ENCODE measurements at regions not wholly inside any gene's neighbourhood (a gene's known extent, or its start where the extent isn't known, plus 50 kb on each side); places are given as distances from the start of the nearest gene placed in this dataset.
"Not testable (repeated sequence)": the region's sequence is repeated elsewhere in the genome, so short reads cannot be mapped to it uniquely, and the experiment has no call there.

DNA sequence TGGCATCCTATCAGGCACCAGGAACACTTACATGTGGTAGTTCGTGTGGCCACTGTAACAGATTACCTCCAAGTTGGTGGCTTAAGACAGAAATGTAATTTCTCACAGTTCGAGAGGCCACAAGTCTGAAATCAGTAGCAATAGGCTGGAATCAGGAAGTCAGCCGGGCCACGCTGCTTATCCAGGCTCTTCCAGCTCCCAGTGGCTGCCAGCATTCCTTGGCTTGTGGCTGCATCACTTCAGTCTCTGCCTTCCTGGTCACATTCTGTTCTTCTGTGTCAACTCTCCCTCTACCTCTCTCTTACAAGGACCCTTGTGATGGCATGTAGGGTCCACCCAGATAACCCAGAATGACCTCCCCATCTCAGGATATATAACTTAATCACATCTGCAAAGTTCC is 78.7 kb upstream of the MSX2 start:
- Histone ChIP-seq H3F3A (ENCODE audit: low read depth) (no peaks in the 10 kb centered on the region), H3K4me3 (ENCODE audit: low read length, poor library complexity, severe bottlenecking) (no peak overlapping the region), H3K27me3 (ENCODE audit: insufficient read depth, low read length, poor library complexity, severe bottlenecking) (no peaks in the 10 kb centered on the region), H3K9me2 (replicated peaks; ENCODE audit: low read depth, low read length) (no peaks in the 10 kb centered on the region), H3K4me1 (ENCODE audit: insufficient read depth, low read length, poor library complexity, severe bottlenecking) (no peaks in the 10 kb centered on the region), H2AFZ (ENCODE audit: low read length) (no peak overlapping the region), H3K79me2 (ENCODE audit: insufficient read depth, low read length) (no peaks in the 10 kb centered on the region), H3K9me3 (ENCODE audit: insufficient read depth, low read depth, low read length) (no peaks in the 10 kb centered on the region), H3K4me2 (ENCODE audit: low read depth, low read length, poor library complexity, severe bottlenecking) (no peak overlapping the region), H3K36me3 (ENCODE audit: insufficient read depth, low read length) (no peaks in the 10 kb centered on the region), H4K20me1 (ENCODE audit: insufficient read depth, low read length, poor library complexity, severe bottlenecking) (no peaks in the 10 kb centered on the region), H3K9ac (ENCODE audit: low read depth, low read length, poor library complexity, severe bottlenecking) (no peak overlapping the region)
- TF ChIP-seq EZH2phosphoT487 (IDR thresholded peaks at IDR 0.05; ENCODE audit: borderline replicate concordance) (no peak), CTCF (conservative IDR thresholded peaks at IDR 0.05; ENCODE audit: low read length) (no peak)

DNA sequence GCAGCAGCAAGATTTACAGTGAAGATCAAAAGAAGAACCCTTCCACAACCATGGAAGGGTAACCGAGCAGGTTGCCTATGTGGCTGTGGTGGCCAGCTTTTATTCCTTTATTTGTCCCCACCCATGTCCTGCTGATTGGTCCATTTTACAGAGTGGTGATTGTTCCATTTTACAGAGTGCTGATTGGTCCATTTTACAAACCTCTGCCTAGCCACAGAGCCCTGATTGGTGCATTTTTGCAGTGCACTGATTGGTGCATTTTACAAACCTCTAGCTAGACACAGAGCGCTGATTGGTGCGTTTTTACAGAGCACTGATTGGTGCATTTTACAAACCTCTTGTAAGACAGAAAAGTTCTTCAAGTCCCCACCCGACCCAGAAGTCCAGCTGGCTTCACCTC is 75.8 kb upstream of the MSX2 start:
- H3K9me3 ChIP-seq (ENCODE audit: insufficient read depth, low read depth, low read length); H3K4me1 ChIP-seq (ENCODE audit: insufficient read depth, low read length, poor library complexity, severe bottlenecking); H3K27me3 ChIP-seq (ENCODE audit: insufficient read depth, low read length, poor library complexity, severe bottlenecking); H3K4me3 ChIP-seq (ENCODE audit: low read length, poor library complexity, severe bottlenecking); H3K4me2 ChIP-seq (ENCODE audit: low read depth, low read length, poor library complexity, severe bottlenecking); H3K9ac ChIP-seq (ENCODE audit: low read depth, low read length, poor library complexity, severe bottlenecking); H3K79me2 ChIP-seq (ENCODE audit: insufficient read depth, low read length); H4K20me1 ChIP-seq (ENCODE audit: insufficient read depth, low read length, poor library complexity, severe bottlenecking); H3K9me2 ChIP-seq (replicated peaks; ENCODE audit: low read depth, low read length); H2AFZ ChIP-seq (ENCODE audit: low read length); H3F3A ChIP-seq (ENCODE audit: low read depth); H3K36me3 ChIP-seq (ENCODE audit: insufficient read depth, low read length): not testable (repeated sequence)

- Histone ChIP-seq H3K4me2 (ENCODE audit: low read depth, low read length, poor library complexity, severe bottlenecking) (no peak overlapping the region), H2AFZ (ENCODE audit: low read length) (no peak overlapping the region), H3K27me3 (ENCODE audit: insufficient read depth, low read length, poor library complexity, severe bottlenecking) (no peaks in the 10 kb centered on the region), H3K9me3 (ENCODE audit: insufficient read depth, low read depth, low read length) (no peaks in the 10 kb centered on the region), H3K79me2 (ENCODE audit: insufficient read depth, low read length) (no peaks in the 10 kb centered on the region), H4K20me1 (ENCODE audit: insufficient read depth, low read length, poor library complexity, severe bottlenecking) (no peaks in the 10 kb centered on the region), H3K9ac (ENCODE audit: low read depth, low read length, poor library complexity, severe bottlenecking) (no peak overlapping the region), H3K4me3 (ENCODE audit: low read length, poor library complexity, severe bottlenecking) (no peak overlapping the region), H3K9me2 (replicated peaks; ENCODE audit: low read depth, low read length) (no peaks in the 10 kb centered on the region), H3K4me1 (ENCODE audit: insufficient read depth, low read length, poor library complexity, severe bottlenecking) (no peaks in the 10 kb centered on the region), H3K36me3 (ENCODE audit: insufficient read depth, low read length) (no peaks in the 10 kb centered on the region), H3F3A (ENCODE audit: low read depth) (no peaks in the 10 kb centered on the region)
- TF ChIP-seq EZH2phosphoT487 (IDR thresholded peaks at IDR 0.05; ENCODE audit: borderline replicate concordance), result no peak
- TF ChIP-seq CTCF (conservative IDR thresholded peaks at IDR 0.05; ENCODE audit: low read length), result no peak
Observed at GRCh38 chr5:174649391-174649790, 75.0 kb upstream of the MSX2 start.

GRCh38 chr5:174654442-174654841 is 69.9 kb upstream of the MSX2 start:
- H3K4me1 ChIP-seq (ENCODE audit: insufficient read depth, low read length, poor library complexity, severe bottlenecking), result no peaks in the 10 kb centered on the region
- no peak overlapping the region for H3K9ac ChIP-seq (ENCODE audit: low read depth, low read length, poor library complexity, severe bottlenecking)
- no peaks in the 10 kb centered on the region for H3K9me3 ChIP-seq (ENCODE audit: insufficient read depth, low read depth, low read length)
- no peaks in the 10 kb centered on the region for H3K27me3 ChIP-seq (ENCODE audit: insufficient read depth, low read length, poor library complexity, severe bottlenecking)
- no peak overlapping the region for H3K4me3 ChIP-seq (ENCODE audit: low read length, poor library complexity, severe bottlenecking)
- TF ChIP-seq EZH2phosphoT487 (IDR thresholded peaks at IDR 0.05; ENCODE audit: borderline replicate concordance) (no peak), CTCF (conservative IDR thresholded peaks at IDR 0.05; ENCODE audit: low read length) (no peak)
- H2AFZ ChIP-seq (ENCODE audit: low read length), result no peak overlapping the region
- H3F3A ChIP-seq (ENCODE audit: low read depth), result no peaks in the 10 kb centered on the region
- no peaks in the 10 kb centered on the region for H3K36me3 ChIP-seq (ENCODE audit: insufficient read depth, low read length)
- no peaks in the 10 kb centered on the region for H4K20me1 ChIP-seq (ENCODE audit: insufficient read depth, low read length, poor library complexity, severe bottlenecking)
- no peak overlapping the region for H3K4me2 ChIP-seq (ENCODE audit: low read depth, low read length, poor library complexity, severe bottlenecking)
- H3K9me2 ChIP-seq (replicated peaks; ENCODE audit: low read depth, low read length), result no peaks in the 10 kb centered on the region
- no peaks in the 10 kb centered on the region for H3K79me2 ChIP-seq (ENCODE audit: insufficient read depth, low read length)

All from Loucy (cell line).